Sigmoid colon (tissue), 6 donors: ENCODE measurements at regions not wholly inside any gene's neighbourhood (a gene's known extent, or its start where the extent isn't known, plus 50 kb on each side); places are given as distances from the start of the nearest gene placed in this dataset.

Experiments used
- DNase-seq: peaks from one replicate; pipeline ENCODE4 v3.0.0-alpha.2; 2019
- H3K27ac ChIP-seq, 4 donors: fragments of 200-600 bp; sonication (generic); one replicate each; pipeline ENCODE4 v1.5.1; 2016 to 2019; ENCODE audit warnings: mild to moderate bottlenecking in 1 of 4
- H3K27me3 ChIP-seq, 3 donors: fragments of 200-600 bp; sonication (generic); one replicate each; pipeline ENCODE4 v1.5.1; 2019; ENCODE audit warnings: mild to moderate bottlenecking in 1 of 3
- H3K36me3 ChIP-seq, 4 donors: fragments of 200-600 bp; sonication (generic); one replicate each; pipeline ENCODE4 v1.5.1; 2016 to 2019
- H3K4me1 ChIP-seq, 4 donors: fragments of 200-600 bp; sonication (generic); one replicate each; pipeline ENCODE4 v1.5.1; 2017 to 2019
- H3K4me3 ChIP-seq, 4 donors: fragments of 200-600 bp; sonication (generic); one replicate each; pipeline ENCODE4 v1.5.1; 2017 to 2019; ENCODE audit warnings: mild to moderate bottlenecking in 2 of 4, moderate library complexity in 1 of 4
- H3K9me3 ChIP-seq, 4 donors: fragments of 200-600 bp in 3 of 4; sonication (generic) in 3 of 4; one replicate each; pipeline versions ENCODE4 v1.5.1 to v1.6.1; 2013 to 2019
- EP300 ChIP-seq, 4 donors: sonication (generic); formaldehyde crosslinking; IDR thresholded peaks; one replicate each; pipeline ENCODE4 v1.6.1; 2017; ENCODE audit warnings: antibody characterized with exemption in 4 of 4
- POLR2A ChIP-seq, 2 donors: fragments of 450-650 bp; IDR thresholded peaks; one replicate each; pipeline ENCODE4 v1.6.1; 2016; ENCODE audit warnings: antibody characterized with exemption in 2 of 2, mild to moderate bottlenecking in 2 of 2, moderate library complexity in 2 of 2
- POLR2AphosphoS5 ChIP-seq, 4 donors: sonication (generic); formaldehyde crosslinking; IDR thresholded peaks; one replicate each; pipeline ENCODE4 v1.6.1; 2017; ENCODE audit warnings: antibody characterized with exemption in 4 of 4
- WGBS, 2 donors: extraction: QIAGEN DNeasy Blood & Tissue Kit; methylation state at CpG; one replicate each; pipeline ENCODE4 v1.1.7; 2013; 5-methylcytosine and 5-hydroxymethylcytosine counted together
- intact Hi-C: fragments of 100-400 bp; cut with DNase I; formaldehyde crosslinking; loops from one replicate; pipeline ENCODE4 v1.15.1; 2023
- TF ChIP-seq, protein P1 (sequence below), 4 experiments: fragments of 450-650 bp in 3 of 4; fragments of 200-600 bp in 1 of 4; IDR thresholded peaks; one replicate each; pipeline ENCODE4 v1.5.1; 2016 to 2019; ENCODE audit warnings: antibody characterized with exemption in 4 of 4, mild to moderate bottlenecking in 3 of 4, moderate library complexity in 2 of 4
- donor health status: healthy with polysubstance abuse.
- donor health status: healthy.

GRCh38 chr1:30506291-30507015 lies 216.9 kb downstream of the MATN1 start:
- 62 to 66% methylated on average over 10 of the region's 10 CpGs for WGBS, 2 donors
- no peak for TF ChIP-seq POLR2A (IDR thresholded peaks at IDR 0.05)
- TF ChIP-seq, protein P1, sequence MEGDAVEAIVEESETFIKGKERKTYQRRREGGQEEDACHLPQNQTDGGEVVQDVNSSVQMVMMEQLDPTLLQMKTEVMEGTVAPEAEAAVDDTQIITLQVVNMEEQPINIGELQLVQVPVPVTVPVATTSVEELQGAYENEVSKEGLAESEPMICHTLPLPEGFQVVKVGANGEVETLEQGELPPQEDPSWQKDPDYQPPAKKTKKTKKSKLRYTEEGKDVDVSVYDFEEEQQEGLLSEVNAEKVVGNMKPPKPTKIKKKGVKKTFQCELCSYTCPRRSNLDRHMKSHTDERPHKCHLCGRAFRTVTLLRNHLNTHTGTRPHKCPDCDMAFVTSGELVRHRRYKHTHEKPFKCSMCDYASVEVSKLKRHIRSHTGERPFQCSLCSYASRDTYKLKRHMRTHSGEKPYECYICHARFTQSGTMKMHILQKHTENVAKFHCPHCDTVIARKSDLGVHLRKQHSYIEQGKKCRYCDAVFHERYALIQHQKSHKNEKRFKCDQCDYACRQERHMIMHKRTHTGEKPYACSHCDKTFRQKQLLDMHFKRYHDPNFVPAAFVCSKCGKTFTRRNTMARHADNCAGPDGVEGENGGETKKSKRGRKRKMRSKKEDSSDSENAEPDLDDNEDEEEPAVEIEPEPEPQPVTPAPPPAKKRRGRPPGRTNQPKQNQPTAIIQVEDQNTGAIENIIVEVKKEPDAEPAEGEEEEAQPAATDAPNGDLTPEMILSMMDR (IDR thresholded peaks at IDR 0.05) = no peak
- no peak for TF ChIP-seq EP300 (IDR thresholded peaks at IDR 0.05)
- no peak for TF ChIP-seq POLR2AphosphoS5 (IDR thresholded peaks at IDR 0.05)
- no peak for DNase-seq

GRCh38 chr1:30505853-30506252 lies 217.5 kb downstream of the MATN1 start:
- no peak for DNase-seq
- Histone ChIP-seq H3K4me1 (no peaks in the 10 kb centered on the region), H3K9me3 (peaks cover 0 to 3% (median 0%) of the 10 kb centered on the region in 4 donors), H3K27ac (no peak overlapping the region), H3K27me3 (no peaks in the 10 kb centered on the region), H3K36me3 (no peaks in the 10 kb centered on the region), H3K4me3 (no peak overlapping the region)
- intact Hi-C loops = no loop called here
- 81% methylated on average over 7 of the region's 7 CpGs for WGBS, 2 donors
- TF ChIP-seq, protein P1 (IDR thresholded peaks at IDR 0.05) = no peak
- TF ChIP-seq EP300 (IDR thresholded peaks at IDR 0.05) = no peak
- no peak for TF ChIP-seq POLR2A (IDR thresholded peaks at IDR 0.05)
- no peak for TF ChIP-seq POLR2AphosphoS5 (IDR thresholded peaks at IDR 0.05)

More at GRCh38 chr1:30506291-30507015, 216.9 kb downstream of the MATN1 start:
- H3K4me1 ChIP-seq = no peaks in the 10 kb centered on the region
- intact Hi-C loops = no loop called here
- H3K36me3 ChIP-seq = no peaks in the 10 kb centered on the region
- no peaks in the 10 kb centered on the region for H3K9me3 ChIP-seq
- no peak overlapping the region for H3K4me3 ChIP-seq
- H3K27me3 ChIP-seq = no peaks in the 10 kb centered on the region
- H3K27ac ChIP-seq = no peak overlapping the region

DNA sequence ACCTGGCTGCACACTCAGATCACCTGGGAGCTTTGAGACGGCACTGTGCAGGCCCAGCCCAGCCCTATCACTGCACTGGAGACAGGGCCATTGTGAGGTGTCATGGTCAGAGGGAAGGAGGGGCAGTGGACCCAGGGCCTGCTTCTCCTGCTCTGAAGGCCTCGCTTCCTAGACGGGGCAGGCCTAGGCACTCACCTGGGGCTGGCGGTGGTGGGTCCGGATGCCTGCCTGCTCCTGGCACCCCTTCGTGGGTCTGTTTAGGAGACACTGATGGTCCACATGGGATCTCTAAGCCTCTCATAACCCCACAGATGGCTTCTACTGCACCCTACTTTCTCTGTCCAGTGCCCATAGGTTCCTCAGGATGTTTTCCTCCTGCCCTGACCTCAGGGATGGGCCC lies 230.9 kb downstream of the MATN1 start:
- H3K4me1 ChIP-seq = no peaks in the 10 kb centered on the region
- H3K27me3 ChIP-seq = no peaks in the 10 kb centered on the region
- TF ChIP-seq EP300 (IDR thresholded peaks at IDR 0.05) = no peak
- no peak for TF ChIP-seq POLR2AphosphoS5 (IDR thresholded peaks at IDR 0.05)
- no peak for TF ChIP-seq POLR2A (IDR thresholded peaks at IDR 0.05)
- TF ChIP-seq, protein P1 (IDR thresholded peaks at IDR 0.05) = no peak
- no peak overlapping the region for H3K27ac ChIP-seq
- no peaks in the 10 kb centered on the region for H3K9me3 ChIP-seq
- intact Hi-C loops = no loop called here
- H3K36me3 ChIP-seq = no peaks in the 10 kb centered on the region
- DNase-seq = no peak
- H3K4me3 ChIP-seq = no peak overlapping the region
- WGBS, 2 donors = 78 to 79% methylated on average over 6 of the region's 6 CpGs

DNA sequence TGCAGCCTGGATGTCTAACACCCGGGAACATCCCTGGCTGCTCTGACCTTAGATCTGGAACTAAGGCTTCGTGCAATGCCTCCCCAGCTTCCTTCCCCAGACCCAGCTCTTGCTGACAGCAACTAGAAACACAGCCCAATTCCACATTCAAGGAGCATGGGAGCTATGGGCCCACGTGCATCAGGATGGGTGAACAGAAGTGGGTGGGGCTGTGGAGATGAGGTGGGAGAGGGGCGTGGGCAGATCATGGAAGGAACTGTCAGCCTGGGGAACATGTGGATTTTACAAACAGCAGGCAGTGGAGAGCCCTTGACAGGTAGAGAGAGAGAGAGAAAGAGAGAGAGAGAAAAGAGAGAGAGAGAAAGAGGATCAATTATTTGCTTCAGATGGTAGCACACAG lies 231.6 kb downstream of the MATN1 start:
- no peak overlapping the region for H3K27ac ChIP-seq
- no peaks in the 10 kb centered on the region for H3K9me3 ChIP-seq
- H3K36me3 ChIP-seq = no peaks in the 10 kb centered on the region
- no peak for TF ChIP-seq POLR2A (IDR thresholded peaks at IDR 0.05)
- TF ChIP-seq EP300 (IDR thresholded peaks at IDR 0.05) = no peak
- H3K27me3 ChIP-seq = no peaks in the 10 kb centered on the region
- H3K4me3 ChIP-seq = no peak overlapping the region
- WGBS, 2 donors = 43 to 72% methylated on average over 4 of the region's 4 CpGs
- intact Hi-C loops = no loop called here
- no peak for DNase-seq
- H3K4me1 ChIP-seq = no peaks in the 10 kb centered on the region

GRCh38 chr1:30490554-30491053 lies 232.8 kb downstream of the MATN1 start:
- Histone ChIP-seq H3K4me1 (no peaks in the 10 kb centered on the region), H3K36me3 (no peaks in the 10 kb centered on the region), H3K9me3 (no peaks in the 10 kb centered on the region), H3K27me3 (no peaks in the 10 kb centered on the region), H3K4me3 (no peak overlapping the region), H3K27ac (no peak overlapping the region)
- WGBS, 2 donors = 67 to 74% methylated on average over 3 of the region's 3 CpGs
- TF ChIP-seq EP300 (IDR thresholded peaks at IDR 0.05) = no peak
- no peak for TF ChIP-seq POLR2A (IDR thresholded peaks at IDR 0.05)
- TF ChIP-seq, protein P1 (IDR thresholded peaks at IDR 0.05) = no peak
- no peak for TF ChIP-seq POLR2AphosphoS5 (IDR thresholded peaks at IDR 0.05)
- no peak for DNase-seq
- intact Hi-C loops = no loop called here
